GM10266 (cell line): ENCODE measurements at regions not wholly inside any gene's neighbourhood (a gene's known extent, or its start where the extent isn't known, plus 50 kb on each side); places are given as distances from the start of the nearest gene placed in this dataset.

Experiments used
- DNase-seq: peaks from one replicate; pipeline ENCODE4 v3.0.0; 2012; ENCODE audit errors: extremely low spot score
- TF ChIP-seq, protein P1 (sequence below): IDR thresholded peaks from 2 replicates; pipeline ENCODE4 v1.5.1; 2012; ENCODE audit warnings: mild to moderate bottlenecking, low read depth; ENCODE audit not compliant: control insufficient read depth, insufficient read depth; ENCODE audit errors: missing control alignments

DNA sequence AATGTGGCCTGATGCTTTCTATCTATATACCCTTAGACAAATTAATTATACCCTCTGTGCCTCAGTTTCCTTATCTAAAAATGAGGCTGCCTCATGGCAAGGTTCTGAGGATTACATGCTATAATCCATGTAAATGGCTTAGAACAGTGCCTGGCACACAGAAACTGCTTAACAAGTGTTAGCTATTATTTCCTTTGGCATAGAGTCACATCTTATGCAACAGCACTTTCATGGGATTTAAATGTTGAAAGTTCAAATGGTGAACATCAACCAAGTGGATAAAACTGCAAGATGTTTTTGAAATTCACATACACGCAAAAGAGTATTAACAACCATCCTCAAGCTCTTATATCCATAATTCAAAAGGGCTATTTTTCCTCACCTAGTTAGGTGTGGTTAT is 202.8 kb upstream of the JAG1 start:
- TF ChIP-seq, protein P1, sequence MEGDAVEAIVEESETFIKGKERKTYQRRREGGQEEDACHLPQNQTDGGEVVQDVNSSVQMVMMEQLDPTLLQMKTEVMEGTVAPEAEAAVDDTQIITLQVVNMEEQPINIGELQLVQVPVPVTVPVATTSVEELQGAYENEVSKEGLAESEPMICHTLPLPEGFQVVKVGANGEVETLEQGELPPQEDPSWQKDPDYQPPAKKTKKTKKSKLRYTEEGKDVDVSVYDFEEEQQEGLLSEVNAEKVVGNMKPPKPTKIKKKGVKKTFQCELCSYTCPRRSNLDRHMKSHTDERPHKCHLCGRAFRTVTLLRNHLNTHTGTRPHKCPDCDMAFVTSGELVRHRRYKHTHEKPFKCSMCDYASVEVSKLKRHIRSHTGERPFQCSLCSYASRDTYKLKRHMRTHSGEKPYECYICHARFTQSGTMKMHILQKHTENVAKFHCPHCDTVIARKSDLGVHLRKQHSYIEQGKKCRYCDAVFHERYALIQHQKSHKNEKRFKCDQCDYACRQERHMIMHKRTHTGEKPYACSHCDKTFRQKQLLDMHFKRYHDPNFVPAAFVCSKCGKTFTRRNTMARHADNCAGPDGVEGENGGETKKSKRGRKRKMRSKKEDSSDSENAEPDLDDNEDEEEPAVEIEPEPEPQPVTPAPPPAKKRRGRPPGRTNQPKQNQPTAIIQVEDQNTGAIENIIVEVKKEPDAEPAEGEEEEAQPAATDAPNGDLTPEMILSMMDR: no peak

DNA sequence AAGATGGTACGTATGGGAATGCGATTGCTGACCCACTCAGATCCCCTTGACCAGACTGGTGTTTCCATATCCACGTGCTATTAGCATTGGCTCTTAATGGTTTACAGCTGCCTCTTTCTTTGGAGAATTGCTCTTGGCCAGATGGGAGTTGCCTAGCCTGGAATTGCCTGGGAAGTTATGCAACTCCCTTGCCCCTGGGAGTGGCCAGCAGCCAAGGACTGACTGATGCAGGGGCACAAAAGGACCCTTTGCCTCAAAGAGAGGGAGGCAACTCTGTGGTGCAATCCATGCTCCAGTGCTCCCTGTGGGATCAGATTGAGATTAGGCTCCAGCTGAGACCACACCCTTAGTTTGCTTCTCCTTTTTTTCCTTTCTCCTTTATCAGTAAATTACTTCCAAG is 203.5 kb upstream of the JAG1 start:
- DNase-seq: no peak
- TF ChIP-seq, protein P1: no peak

More for the DNA sequence above, 202.8 kb upstream of the JAG1 start:
- DNase-seq: no peak

DNA sequence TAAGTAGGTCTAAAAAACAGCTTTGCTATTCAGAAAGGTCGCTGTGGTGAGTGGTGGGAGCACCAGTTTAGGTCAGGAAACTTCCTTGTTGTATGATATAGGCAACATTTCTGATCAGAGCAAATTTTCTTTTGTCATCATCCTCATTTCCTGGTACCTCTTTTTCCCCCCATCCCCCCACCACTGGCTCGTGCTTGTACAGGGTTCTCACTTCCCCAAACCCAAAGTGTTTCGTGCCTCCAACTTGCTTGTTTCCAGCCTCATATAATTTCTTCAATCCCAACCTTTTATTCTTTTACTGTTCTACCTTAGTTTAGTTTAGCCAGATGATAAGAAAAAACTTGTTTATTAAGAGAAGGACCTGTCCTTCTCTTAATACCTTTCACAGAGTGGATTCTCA is 209.4 kb upstream of the JAG1 start:
- DNase-seq: no peak
- TF ChIP-seq, protein P1: no peak

DNA sequence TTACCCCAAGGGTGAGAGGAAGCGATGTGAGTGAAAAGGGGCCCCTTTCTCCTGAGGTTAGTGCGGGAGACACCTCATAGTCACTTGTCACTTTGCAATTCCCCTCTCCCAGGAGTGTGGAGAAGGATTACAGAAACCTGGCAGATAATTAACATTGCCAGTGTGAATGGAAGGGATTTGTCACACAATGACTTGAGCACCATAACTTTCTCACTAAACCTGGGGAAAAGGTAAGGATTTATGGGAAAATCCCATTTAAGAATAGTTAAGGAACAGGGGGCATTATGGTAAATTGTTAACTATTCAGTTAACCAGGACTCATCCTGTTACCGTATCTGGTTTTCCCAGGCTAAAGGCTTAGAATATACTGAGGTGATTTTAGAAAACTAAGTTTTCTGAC is 219.5 kb upstream of the JAG1 start:
- TF ChIP-seq, protein P1: no peak
- no peak for DNase-seq

DNA sequence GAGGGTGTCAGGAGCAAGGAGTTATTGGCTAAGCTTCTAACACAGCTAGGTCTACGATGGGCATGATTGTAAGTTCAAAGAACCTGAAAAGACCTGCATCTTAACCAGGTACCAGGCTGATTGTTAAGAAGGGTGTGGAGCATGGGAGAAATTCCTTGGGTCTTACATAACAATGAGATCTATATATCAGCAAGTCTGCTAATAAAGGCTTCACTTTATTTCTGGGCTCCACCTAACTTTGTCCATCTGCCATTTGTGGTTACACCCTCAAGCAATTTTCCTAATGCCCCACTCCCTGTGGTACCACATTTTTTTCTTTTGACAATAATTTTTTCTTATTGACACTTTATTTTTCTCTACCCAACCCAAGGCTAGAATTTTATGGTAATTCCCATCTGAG is 223.5 kb upstream of the JAG1 start:
- TF ChIP-seq, protein P1: no peak
- no peak for DNase-seq

DNA sequence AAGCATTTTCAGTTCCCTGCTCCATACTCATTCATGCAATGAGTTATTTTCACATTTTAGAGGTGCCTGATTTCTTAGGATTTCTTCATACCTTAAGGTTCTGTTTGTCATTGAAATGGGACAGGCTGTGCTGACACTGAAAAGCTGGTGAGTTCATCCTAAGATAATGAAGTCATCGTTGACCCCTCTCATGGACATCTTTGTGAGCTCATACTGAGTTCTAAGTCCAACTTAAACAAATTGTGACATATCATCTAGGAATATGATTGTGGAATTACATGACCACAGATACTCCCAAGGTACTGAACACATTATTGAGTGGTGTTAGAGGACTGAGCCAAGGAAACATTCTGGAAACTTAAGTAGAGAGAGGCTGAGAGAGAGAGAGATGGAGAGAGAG is 224.8 kb upstream of the JAG1 start:
- TF ChIP-seq, protein P1: no peak
- DNase-seq: no peak

DNA sequence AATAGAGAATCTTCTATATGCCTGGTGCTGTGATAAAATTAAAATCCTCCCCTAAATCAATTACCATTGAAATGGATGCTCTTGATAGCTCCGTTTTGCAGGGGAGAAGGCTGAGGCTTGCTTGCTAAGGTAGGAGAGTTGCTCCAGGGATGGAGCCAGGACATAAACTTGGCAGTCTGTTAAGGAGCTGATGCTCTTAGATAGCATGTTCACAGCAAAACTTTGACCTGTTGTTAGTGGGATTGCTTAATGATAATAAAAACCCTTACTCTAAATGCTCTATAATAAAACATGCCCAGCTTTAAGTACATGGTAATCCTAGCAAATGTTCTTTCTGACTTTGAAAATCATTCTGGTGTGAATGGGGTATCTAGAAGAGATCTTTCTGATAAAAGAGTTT is 228.4 kb upstream of the JAG1 start:
- no peak for DNase-seq
- TF ChIP-seq, protein P1: no peak
